Left ventricle myocardium inferior (tissue), 1 donor: ENCODE measurements at regions not wholly inside any gene's neighbourhood (a gene's known extent, or its start where the extent isn't known, plus 50 kb on each side); places are given as distances from the start of the nearest gene placed in this dataset.
"Not testable (repeated sequence)": the region's sequence is repeated elsewhere in the genome, so short reads cannot be mapped to it uniquely, and the experiment has no call there.

Source experiments
- DNase-seq: peaks from one replicate; pipeline ENCODE4 v3.0.0-alpha.2; 2020
- H3K27ac ChIP-seq: fragments of 200-600 bp; replicated peaks from 2 replicates; pipeline ENCODE4 v1.8.0; 2021
- H3K27me3 ChIP-seq: fragments of 200-600 bp; 2 replicates; pipeline ENCODE4 v1.8.0; 2021; ENCODE audit warnings: low read depth
- H3K36me3 ChIP-seq: fragments of 200-600 bp; 2 replicates; pipeline ENCODE4 v1.8.0; 2021
- H3K4me1 ChIP-seq: fragments of 200-600 bp; 2 replicates; pipeline ENCODE4 v1.8.0; 2021
- H3K4me3 ChIP-seq: fragments of 200-600 bp; 2 replicates; pipeline ENCODE4 v1.8.0; 2021; ENCODE audit warnings: mild to moderate bottlenecking, moderate library complexity
- H3K9me3 ChIP-seq: fragments of 200-600 bp; replicated peaks from 2 replicates; pipeline ENCODE4 v1.8.0; 2021
- intact Hi-C: fragments of 100-400 bp; cut with micrococcal nuclease; formaldehyde crosslinking; loops from one replicate; pipeline ENCODE4 v1.11.0; 2022
- TF ChIP-seq, protein P1 (sequence below): fragments of 200-600 bp; IDR thresholded peaks from 2 replicates; pipeline ENCODE4 v1.8.0; 2021; ENCODE audit warnings: antibody characterized with exemption, mild to moderate bottlenecking, borderline replicate concordance
- donor health status: DM: no; HTN: yes; CAD: no; lungs with severe emphysema.

DNA sequence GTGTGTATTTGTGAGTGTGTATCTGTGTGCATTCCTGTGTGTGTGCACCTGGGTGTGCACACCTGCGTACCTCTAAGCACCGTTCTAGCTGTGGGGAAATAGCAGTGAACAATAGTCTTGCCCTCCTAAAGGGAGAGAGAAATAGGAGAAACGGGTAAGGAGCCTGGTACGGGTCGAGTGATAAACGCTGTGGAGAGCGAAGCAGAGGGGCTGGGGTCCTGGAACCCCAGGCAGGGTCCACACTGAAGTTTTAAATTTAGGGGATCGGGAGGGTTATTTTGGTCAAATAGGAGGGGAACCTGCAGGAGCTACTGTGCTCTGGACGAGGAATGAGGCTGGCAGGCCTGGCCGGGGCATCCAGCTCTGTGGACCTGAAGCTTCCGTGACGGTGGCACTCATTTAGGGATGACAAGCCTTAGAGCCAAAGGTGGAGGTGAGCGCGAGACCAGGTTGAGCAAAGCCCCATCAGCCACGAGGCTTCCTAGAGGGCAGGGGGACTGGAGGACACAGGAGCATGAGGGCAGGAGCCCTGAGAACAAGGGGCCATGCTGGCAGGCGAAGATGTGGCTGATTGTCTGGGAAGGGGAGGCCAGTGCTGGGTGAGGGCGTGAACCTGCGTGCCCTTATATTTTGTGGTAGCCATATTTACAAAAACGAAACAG lies 188.0 kb downstream of the RTP5 start:
- Histone ChIP-seq H3K9me3 (peaks cover 8% of the 10 kb centered on the region), H3K36me3 (no peaks in the 10 kb centered on the region), H3K27me3 (peaks cover 24% of the 10 kb centered on the region), H3K4me3 (no peak overlapping the region), H3K27ac (no peak overlapping the region), H3K4me1 (no peaks in the 10 kb centered on the region)
- TF ChIP-seq, protein P1, sequence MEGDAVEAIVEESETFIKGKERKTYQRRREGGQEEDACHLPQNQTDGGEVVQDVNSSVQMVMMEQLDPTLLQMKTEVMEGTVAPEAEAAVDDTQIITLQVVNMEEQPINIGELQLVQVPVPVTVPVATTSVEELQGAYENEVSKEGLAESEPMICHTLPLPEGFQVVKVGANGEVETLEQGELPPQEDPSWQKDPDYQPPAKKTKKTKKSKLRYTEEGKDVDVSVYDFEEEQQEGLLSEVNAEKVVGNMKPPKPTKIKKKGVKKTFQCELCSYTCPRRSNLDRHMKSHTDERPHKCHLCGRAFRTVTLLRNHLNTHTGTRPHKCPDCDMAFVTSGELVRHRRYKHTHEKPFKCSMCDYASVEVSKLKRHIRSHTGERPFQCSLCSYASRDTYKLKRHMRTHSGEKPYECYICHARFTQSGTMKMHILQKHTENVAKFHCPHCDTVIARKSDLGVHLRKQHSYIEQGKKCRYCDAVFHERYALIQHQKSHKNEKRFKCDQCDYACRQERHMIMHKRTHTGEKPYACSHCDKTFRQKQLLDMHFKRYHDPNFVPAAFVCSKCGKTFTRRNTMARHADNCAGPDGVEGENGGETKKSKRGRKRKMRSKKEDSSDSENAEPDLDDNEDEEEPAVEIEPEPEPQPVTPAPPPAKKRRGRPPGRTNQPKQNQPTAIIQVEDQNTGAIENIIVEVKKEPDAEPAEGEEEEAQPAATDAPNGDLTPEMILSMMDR, result no peak
- no peak for DNase-seq
- intact Hi-C loops, result no loop called here

DNA sequence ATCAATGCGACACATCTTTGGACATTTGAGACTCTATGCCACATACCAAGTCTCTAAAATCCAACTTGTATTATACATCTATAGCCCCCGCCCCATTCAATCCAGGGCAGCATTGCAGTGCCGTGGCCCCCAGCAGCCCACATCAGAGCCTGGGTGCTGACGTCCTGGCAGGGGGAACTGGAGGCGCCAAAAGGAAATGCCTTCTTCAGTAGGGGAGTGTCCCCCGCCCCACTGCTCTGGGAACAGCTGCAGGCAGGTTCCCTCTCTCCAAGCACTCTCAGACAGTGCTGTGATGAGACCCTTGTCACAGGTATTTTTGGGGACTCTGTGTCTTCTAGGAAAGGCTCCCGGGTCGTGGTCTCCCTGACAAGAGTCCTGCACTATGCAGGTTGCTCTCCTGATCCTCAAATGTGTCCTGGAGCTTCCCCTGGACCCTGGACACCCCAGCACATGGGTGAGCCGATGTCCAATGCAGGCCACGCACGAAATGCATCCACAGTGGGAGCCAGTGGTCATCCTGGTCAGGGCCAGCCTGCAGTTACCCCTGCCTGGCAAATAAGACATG lies 188.7 kb downstream of the RTP5 start:
- Histone ChIP-seq H3K27me3 (peaks cover 24% of the 10 kb centered on the region), H3K4me1 (no peaks in the 10 kb centered on the region), H3K36me3 (no peaks in the 10 kb centered on the region), H3K4me3 (no peak overlapping the region), H3K27ac (no peak overlapping the region), H3K9me3 (peaks cover 8% of the 10 kb centered on the region)
- intact Hi-C loops, result no loop called here
- DNase-seq, result no peak
- TF ChIP-seq, protein P1, result no peak

DNA sequence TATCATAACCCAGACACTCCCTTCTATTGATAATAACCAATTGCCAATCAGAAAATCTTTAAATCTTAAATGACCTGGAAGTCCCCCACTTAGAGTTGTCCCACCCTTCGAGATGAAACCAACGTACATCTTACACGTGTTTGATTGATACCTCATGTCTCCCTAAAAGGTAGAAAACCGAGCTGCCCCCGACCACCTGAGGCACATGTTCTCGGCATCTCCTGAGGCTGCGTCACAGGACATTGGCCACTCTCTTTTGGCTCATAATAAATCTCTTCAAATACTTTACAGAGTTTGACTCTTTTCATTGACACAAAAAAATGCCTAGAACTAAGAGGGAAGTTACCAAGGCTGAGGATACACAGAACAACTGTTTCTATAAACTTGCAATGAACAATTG lies 190.0 kb downstream of the RTP5 start:
- no peak for DNase-seq
- H3K9me3 ChIP-seq, result peaks cover 8% of the 10 kb centered on the region
- TF ChIP-seq, protein P1, result no peak
- no peaks in the 10 kb centered on the region for H3K36me3 ChIP-seq
- intact Hi-C loops, result no loop called here
- H3K4me3 ChIP-seq, result no peak overlapping the region
- no peak overlapping the region for H3K27ac ChIP-seq
- no peaks in the 10 kb centered on the region for H3K4me1 ChIP-seq
- peaks cover 24% of the 10 kb centered on the region for H3K27me3 ChIP-seq

DNA sequence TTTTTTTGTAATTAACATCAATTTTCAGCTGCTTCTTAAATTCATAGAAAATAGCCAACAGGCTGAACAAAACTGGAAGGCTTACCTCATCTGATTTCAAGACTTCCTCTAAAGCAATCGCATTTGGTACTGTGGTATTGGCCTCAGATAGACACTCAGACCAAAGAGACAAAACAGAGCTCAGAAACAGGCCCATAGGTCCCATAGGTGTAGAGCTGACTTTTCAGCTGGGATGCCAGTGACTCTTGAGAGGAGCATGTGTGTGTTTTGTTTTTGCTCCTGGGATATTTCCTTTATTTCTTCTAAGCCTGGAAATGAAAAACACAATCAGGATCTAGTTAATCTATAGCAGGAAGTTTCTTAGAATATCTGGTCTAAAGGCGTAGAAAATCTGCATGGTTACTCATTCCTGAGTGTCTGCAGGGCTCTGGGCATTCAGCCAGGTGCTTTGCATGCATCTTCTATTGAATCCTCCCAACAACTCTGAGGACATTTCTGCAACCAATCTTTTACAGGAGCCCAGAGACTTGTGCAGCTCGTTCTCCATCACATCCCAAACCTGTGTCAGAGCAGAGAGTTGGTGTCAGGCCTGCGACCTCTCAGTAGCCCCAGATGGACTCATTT lies 190.8 kb downstream of the RTP5 start:
- Histone ChIP-seq H3K36me3 (no peaks in the 10 kb centered on the region), H3K4me3 (no peak overlapping the region), H3K27ac (no peak overlapping the region), H3K27me3 (peaks cover 19% of the 10 kb centered on the region), H3K9me3 (peaks cover 8% of the 10 kb centered on the region), H3K4me1 (no peaks in the 10 kb centered on the region)
- intact Hi-C loops, result no loop called here
- TF ChIP-seq, protein P1, result no peak
- no peak for DNase-seq

DNA sequence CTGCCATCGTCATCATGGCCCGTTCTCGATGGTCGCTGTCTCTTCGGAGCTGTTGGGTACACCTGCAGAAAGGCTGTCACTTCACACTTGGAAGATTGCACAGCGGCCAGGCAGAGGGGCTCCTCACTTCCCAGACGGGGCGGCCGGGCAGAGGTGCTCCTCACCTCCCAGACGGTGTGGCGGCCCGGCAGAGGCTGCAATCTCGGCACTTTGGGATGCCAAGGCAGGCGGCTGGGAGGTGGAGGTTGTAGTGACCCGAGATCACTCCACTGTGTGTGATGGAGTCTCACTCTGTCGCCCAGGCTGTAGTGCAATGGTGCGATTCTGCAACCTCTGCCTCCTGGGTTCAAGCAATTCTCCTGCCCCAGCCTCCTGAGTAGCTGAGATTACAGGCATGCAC lies 192.4 kb downstream of the RTP5 start:
- intact Hi-C loops, H3K27ac ChIP-seq, H3K9me3 ChIP-seq, H3K4me3 ChIP-seq, H3K4me1 ChIP-seq, DNase-seq, H3K36me3 ChIP-seq: not testable (repeated sequence)
- peaks cover 10% of the 10 kb centered on the region for H3K27me3 ChIP-seq

DNA sequence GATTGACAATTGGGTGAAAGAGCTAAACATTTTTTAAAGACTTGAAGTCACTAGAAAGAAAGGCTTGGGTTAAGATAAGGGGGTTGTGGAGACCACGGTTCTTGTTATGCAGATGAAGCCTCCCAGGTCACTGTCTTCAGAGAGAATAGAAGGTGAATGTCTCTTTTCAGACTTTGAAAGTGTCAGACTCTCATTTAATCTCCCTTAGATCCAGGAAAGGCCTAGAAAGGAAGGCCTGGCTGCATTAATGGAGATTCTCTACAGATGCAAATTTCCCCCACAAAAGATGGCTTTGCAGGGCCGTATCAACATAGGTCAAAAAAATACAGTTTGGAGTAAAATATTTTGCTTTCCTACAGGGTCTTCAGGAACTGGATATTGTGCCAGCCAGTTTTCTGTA lies 193.9 kb downstream of the RTP5 start:
- TF ChIP-seq, protein P1, result no peak
- peaks cover 8% of the 10 kb centered on the region for H3K9me3 ChIP-seq
- intact Hi-C loops, result no loop called here
- no peak overlapping the region for H3K27ac ChIP-seq
- no peak for DNase-seq
- no peaks in the 10 kb centered on the region for H3K27me3 ChIP-seq
- no peaks in the 10 kb centered on the region for H3K4me1 ChIP-seq
- no peak overlapping the region for H3K4me3 ChIP-seq
- no peaks in the 10 kb centered on the region for H3K36me3 ChIP-seq
